Glutamatergic neuron (in vitro differentiated cells): ENCODE measurements at regions not wholly inside any gene's neighbourhood (a gene's known extent, or its start where the extent isn't known, plus 50 kb on each side); places are given as distances from the start of the nearest gene placed in this dataset.

Experiments
- DNase-seq: peaks from one replicate; pipeline ENCODE4 v3.0.0; 2022
- H3K27ac Mint-ChIP-seq: one replicate; pipeline ENCODE4 v1.8.0; 2020; ENCODE audit warnings: mild to moderate bottlenecking, mixed read lengths, inconsistent platforms; ENCODE audit not compliant: unreplicated experiment
- H3K27me3 Mint-ChIP-seq: one replicate; pipeline ENCODE4 v1.8.0; 2020; ENCODE audit warnings: mild to moderate bottlenecking, moderate library complexity, mixed read lengths, inconsistent platforms; ENCODE audit not compliant: unreplicated experiment
- H3K36me3 Mint-ChIP-seq: one replicate; pipeline ENCODE4 v1.8.0; 2020; ENCODE audit warnings: mild to moderate bottlenecking, mixed read lengths, inconsistent platforms; ENCODE audit not compliant: unreplicated experiment
- H3K4me1 Mint-ChIP-seq: one replicate; pipeline ENCODE4 v1.8.0; 2020; ENCODE audit warnings: mild to moderate bottlenecking, low read depth, mixed read lengths, inconsistent platforms; ENCODE audit not compliant: unreplicated experiment
- H3K4me3 Mint-ChIP-seq: one replicate; pipeline ENCODE4 v1.8.0; 2020; ENCODE audit warnings: mild to moderate bottlenecking, mixed read lengths, inconsistent platforms; ENCODE audit not compliant: unreplicated experiment
- H3K9me3 Mint-ChIP-seq: one replicate; pipeline ENCODE4 v1.8.0; 2020; ENCODE audit warnings: mild to moderate bottlenecking, moderate library complexity, mixed read lengths, inconsistent platforms; ENCODE audit not compliant: unreplicated experiment
- CTCF ChIP-seq: fragments of 200-600 bp; sonication (generic); IDR thresholded peaks from one replicate; pipeline ENCODE4 v1.5.0; 2021; ENCODE audit not compliant: partially characterized antibody, unreplicated experiment

- Mint-ChIP-seq H3K36me3 (peaks cover 4% of the 10 kb centered on the region), H3K4me3 (no peak overlapping the region), H3K9me3 (peaks cover 2% of the 10 kb centered on the region), H3K27ac (no peak overlapping the region), H3K4me1 (no peaks in the 10 kb centered on the region), H3K27me3 (no peaks in the 10 kb centered on the region)
- TF ChIP-seq CTCF: no peak
- DNase-seq: no peak
Observed at GRCh38 chr2:37783545-37783944, 112.1 kb upstream of the CDC42EP3 start.

GRCh38 chr2:37784071-37784758 lies 112.8 kb upstream of the CDC42EP3 start:
- peaks cover 4% of the 10 kb centered on the region for H3K36me3 Mint-ChIP-seq
- no peaks in the 10 kb centered on the region for H3K27me3 Mint-ChIP-seq
- no peak overlapping the region for H3K27ac Mint-ChIP-seq
- no peak overlapping the region for H3K4me3 Mint-ChIP-seq
- no peaks in the 10 kb centered on the region for H3K4me1 Mint-ChIP-seq
- DNase-seq: no peak
- H3K9me3 Mint-ChIP-seq: peaks cover 4% of the 10 kb centered on the region
- TF ChIP-seq CTCF: no peak

GRCh38 chr2:37784759-37785149 lies 113.3 kb upstream of the CDC42EP3 start:
- H3K4me3 Mint-ChIP-seq: no peak overlapping the region
- H3K36me3 Mint-ChIP-seq: peaks cover 4% of the 10 kb centered on the region
- no peak for DNase-seq
- no peak for TF ChIP-seq CTCF
- H3K27ac Mint-ChIP-seq: no peak overlapping the region
- no peaks in the 10 kb centered on the region for H3K4me1 Mint-ChIP-seq
- H3K9me3 Mint-ChIP-seq: peaks cover 6% of the 10 kb centered on the region
- H3K27me3 Mint-ChIP-seq: no peaks in the 10 kb centered on the region

GRCh38 chr2:37786191-37786698 lies 114.8 kb upstream of the CDC42EP3 start:
- no peak overlapping the region for H3K4me3 Mint-ChIP-seq
- TF ChIP-seq CTCF: no peak
- no peak overlapping the region for H3K27ac Mint-ChIP-seq
- no peaks in the 10 kb centered on the region for H3K4me1 Mint-ChIP-seq
- H3K27me3 Mint-ChIP-seq: no peaks in the 10 kb centered on the region
- peaks cover 4% of the 10 kb centered on the region for H3K9me3 Mint-ChIP-seq
- no peak for DNase-seq
- peaks cover 4% of the 10 kb centered on the region for H3K36me3 Mint-ChIP-seq

- Mint-ChIP-seq H3K4me3 (no peak overlapping the region), H3K4me1 (no peaks in the 10 kb centered on the region), H3K9me3 (peaks cover 4% of the 10 kb centered on the region), H3K27ac (no peak overlapping the region), H3K36me3 (peaks cover 4% of the 10 kb centered on the region), H3K27me3 (no peaks in the 10 kb centered on the region)
- TF ChIP-seq CTCF: no peak
- DNase-seq: no peak
Observed at GRCh38 chr2:37786854-37787253, 115.4 kb upstream of the CDC42EP3 start.
